A549 (cell line): ENCODE measurements at regions not wholly inside any gene's neighbourhood (a gene's known extent, or its start where the extent isn't known, plus 50 kb on each side); places are given as distances from the start of the nearest gene placed in this dataset.

Experiments
- CBX2 ChIP-seq: fragments of 200-600 bp; sonication (generic); IDR thresholded peaks from 2 replicates; pipeline ENCODE4 v1.6.1; 2016; ENCODE audit warnings: low read depth, mild to moderate bottlenecking, borderline replicate concordance
- CTCF ChIP-seq: fragments of >200 bp; sonication (Bioruptor Twin); formaldehyde crosslinking; IDR thresholded peaks from 3 replicates; pipeline ENCODE4 v1.5.1; 2016
- FOSL2 ChIP-seq, 2 experiments: fragments of 450-650 bp in 1 of 2; fragments of >200 bp in 1 of 2; sonication (Bioruptor Twin) in 1 of 2; formaldehyde crosslinking; IDR thresholded peaks; 2 replicates each; pipeline versions ENCODE4 v1.5.0 to v1.6.1; 2016 to 2020; ENCODE audit warnings: mild to moderate bottlenecking in 1 of 2, moderate library complexity in 1 of 2
- HDAC2 ChIP-seq: fragments of 200-600 bp; sonication (generic); IDR thresholded peaks from 2 replicates; pipeline ENCODE4 v1.6.1; 2016
- JUN ChIP-seq, 2 experiments: fragments of >200 bp; sonication (Bioruptor Twin); formaldehyde crosslinking; IDR thresholded peaks; 2 replicates in 1 of 2; 3 replicates in 1 of 2; pipeline ENCODE4 v1.6.1; 2016 to 2017

GRCh38 chr5:58314356-58315210 is 145.3 kb downstream of the PLK2 start:
- TF ChIP-seq FOSL2 (IDR thresholded peaks at IDR 0.05) (no peak), FOSL2 (CRISPR knock-in tag; IDR thresholded peaks at IDR 0.05) (peak; percentile 62), JUN (IDR thresholded peaks at IDR 0.05) (no peak; a peak in 1 of 5 replicates), CTCF (no peak), CBX2 (no peak), HDAC2 (no peak)
